ENCODE measurements at regions not wholly inside any gene's neighbourhood (a gene's known extent, or its start where the extent isn't known, plus 50 kb on each side); places are given as distances from the start of the nearest gene placed in this dataset.
"Not testable (repeated sequence)": the region's sequence is repeated elsewhere in the genome, so short reads cannot be mapped to it uniquely, and the experiment has no call there.

DNA sequence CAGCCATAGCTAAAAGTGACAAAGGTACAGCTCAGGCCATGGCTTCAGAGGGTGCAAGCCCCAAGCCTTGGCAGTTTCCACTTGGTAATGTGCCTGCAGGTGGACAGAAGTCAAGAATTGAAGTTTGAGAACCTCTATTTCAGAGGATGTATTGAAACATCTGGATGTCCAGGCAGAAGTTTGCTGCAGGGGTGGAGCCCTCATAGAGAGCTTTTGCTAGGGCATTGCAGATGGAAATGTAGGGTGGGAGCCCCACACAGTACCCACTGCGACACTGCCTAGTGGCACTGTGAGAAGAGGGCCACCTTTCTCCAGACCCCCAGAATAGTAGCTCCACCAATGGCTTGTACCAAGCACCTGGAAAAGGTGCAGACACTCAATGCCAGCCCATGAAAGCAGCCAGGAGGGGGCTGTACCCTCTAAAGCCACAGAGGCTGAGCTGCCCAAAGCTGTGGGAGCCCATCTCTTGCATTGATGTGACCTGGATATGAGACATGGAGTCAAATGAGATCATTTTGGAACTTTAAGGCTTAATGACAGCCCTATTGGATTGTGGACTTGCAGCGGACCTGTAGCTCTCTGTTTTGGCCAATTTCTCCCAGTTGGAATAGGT, 1299.4 kb upstream of the MAP3K7 start (continued):
- TF ChIP-seq SUPT20H (IDR thresholded peaks at IDR 0.05; ENCODE audit: borderline replicate concordance, control insufficient read depth, low read depth, low read length): no peak
- TF ChIP-seq BMI1 (IDR thresholded peaks at IDR 0.05; ENCODE audit: borderline replicate concordance): no peak
- TF ChIP-seq NFYA (IDR thresholded peaks at IDR 0.05; ENCODE audit: borderline replicate concordance, low read depth, low read length): no peak
- TF ChIP-seq, protein P1, sequence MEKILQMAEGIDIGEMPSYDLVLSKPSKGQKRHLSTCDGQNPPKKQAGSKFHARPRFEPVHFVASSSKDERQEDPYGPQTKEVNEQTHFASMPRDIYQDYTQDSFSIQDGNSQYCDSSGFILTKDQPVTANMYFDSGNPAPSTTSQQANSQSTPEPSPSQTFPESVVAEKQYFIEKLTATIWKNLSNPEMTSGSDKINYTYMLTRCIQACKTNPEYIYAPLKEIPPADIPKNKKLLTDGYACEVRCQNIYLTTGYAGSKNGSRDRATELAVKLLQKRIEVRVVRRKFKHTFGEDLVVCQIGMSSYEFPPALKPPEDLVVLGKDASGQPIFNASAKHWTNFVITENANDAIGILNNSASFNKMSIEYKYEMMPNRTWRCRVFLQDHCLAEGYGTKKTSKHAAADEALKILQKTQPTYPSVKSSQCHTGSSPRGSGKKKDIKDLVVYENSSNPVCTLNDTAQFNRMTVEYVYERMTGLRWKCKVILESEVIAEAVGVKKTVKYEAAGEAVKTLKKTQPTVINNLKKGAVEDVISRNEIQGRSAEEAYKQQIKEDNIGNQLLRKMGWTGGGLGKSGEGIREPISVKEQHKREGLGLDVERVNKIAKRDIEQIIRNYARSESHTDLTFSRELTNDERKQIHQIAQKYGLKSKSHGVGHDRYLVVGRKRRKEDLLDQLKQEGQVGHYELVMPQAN (conservative IDR thresholded peaks at IDR 0.05): no peak
- TF ChIP-seq, protein P2, sequence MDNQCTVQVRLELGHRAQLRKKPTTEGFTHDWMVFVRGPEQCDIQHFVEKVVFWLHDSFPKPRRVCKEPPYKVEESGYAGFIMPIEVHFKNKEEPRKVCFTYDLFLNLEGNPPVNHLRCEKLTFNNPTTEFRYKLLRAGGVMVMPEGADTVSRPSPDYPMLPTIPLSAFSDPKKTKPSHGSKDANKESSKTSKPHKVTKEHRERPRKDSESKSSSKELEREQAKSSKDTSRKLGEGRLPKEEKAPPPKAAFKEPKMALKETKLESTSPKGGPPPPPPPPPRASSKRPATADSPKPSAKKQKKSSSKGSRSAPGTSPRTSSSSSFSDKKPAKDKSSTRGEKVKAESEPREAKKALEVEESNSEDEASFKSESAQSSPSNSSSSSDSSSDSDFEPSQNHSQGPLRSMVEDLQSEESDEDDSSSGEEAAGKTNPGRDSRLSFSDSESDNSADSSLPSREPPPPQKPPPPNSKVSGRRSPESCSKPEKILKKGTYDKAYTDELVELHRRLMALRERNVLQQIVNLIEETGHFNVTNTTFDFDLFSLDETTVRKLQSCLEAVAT (IDR thresholded peaks at IDR 0.05): no peak
- no peak for TF ChIP-seq FOXM1 (IDR thresholded peaks at IDR 0.05; ENCODE audit: low read depth, low read length)

DNA sequence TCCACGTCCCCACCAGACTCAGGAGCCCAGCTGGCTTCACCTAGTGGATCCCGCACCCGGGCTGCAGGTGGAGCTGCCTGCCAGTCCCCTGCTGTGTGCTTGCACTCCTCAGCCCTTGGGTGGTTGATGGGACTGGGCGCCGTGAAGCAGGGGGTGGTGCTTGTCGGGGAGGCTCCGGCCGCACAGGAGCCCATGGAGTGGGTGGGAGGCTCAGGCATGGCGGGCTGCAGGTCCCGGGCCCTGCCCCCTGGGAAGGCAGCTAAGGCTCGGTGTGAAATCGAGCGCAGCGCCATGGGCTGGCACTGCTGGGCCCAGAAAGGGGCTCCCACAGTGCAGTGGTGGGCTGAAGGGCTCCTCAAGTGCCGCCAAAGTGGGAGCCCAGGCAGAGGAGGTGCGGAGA, 1294.9 kb upstream of the MAP3K7 start:
- CTCF ChIA-PET; H3K9me3 ChIP-seq (replicated peaks; ENCODE audit: control insufficient read depth, insufficient read depth, low read length); ATAC-seq; H3K79me2 ChIP-seq (ENCODE audit: control insufficient read depth, insufficient read depth, low read length); H3K27ac ChIP-seq (ENCODE audit: control insufficient read depth, insufficient read depth); H3K36me3 ChIP-seq (ENCODE audit: control insufficient read depth in 2 of 2, insufficient read depth in 2 of 2, low read length in 1 of 2); H3K27me3 ChIP-seq (replicated peaks in 1 of 2; ENCODE audit: control insufficient read depth in 2 of 2, insufficient read depth in 2 of 2, low read length in 1 of 2); H3K4me1 ChIP-seq (ENCODE audit: control insufficient read depth, insufficient read depth, low read length); intact Hi-C loops (cut with micrococcal nuclease; ENCODE audit: unreplicated experiment); BruUV-seq (replicated peaks); RAD21 ChIA-PET (ENCODE audit: unreplicated experiment); POLR2A ChIA-PET; in situ Hi-C loops (cut with MboI); SMC1A ChIA-PET (ENCODE audit: uncharacterized antibody, unreplicated experiment); DNase-seq (ENCODE audit: low read depth, low spot score); H4K20me1 ChIP-seq (ENCODE audit: control insufficient read depth, insufficient read depth); H3K9ac ChIP-seq (ENCODE audit: control insufficient read depth, insufficient read depth, low read length); FAIRE-seq; H3K4me3 ChIP-seq; H3K4me2 ChIP-seq (ENCODE audit: control insufficient read depth, insufficient read depth); H2AFZ ChIP-seq (ENCODE audit: control insufficient read depth, low read depth, low read length): not testable (repeated sequence)
- WGBS (ENCODE audit: insufficient coverage, insufficient replicate concordance, low lambda C conversion rate, missing lambda C conversion rate): 51% methylated on average over 16 of the region's 16 CpGs

All from GM12878 (cell line).